NCI-H748 (cell line): ENCODE measurements at regions not wholly inside any gene's neighbourhood (a gene's known extent, or its start where the extent isn't known, plus 50 kb on each side); places are given as distances from the start of the nearest gene placed in this dataset.
A peak's percentile ranks its signal among the peaks of the same experiment; 100 is the strongest.

ENCODE experiments used
- DNase-seq: peaks from one replicate; lab custom pipeline; 2025; ENCODE audit not compliant: unreplicated experiment; lab: John Stamatoyannopoulos, UW

- DNase-seq = no peak
Measured at GRCh38 chr5:170159947-170160346, 54.2 kb downstream of the FOXI1 start.

DNA sequence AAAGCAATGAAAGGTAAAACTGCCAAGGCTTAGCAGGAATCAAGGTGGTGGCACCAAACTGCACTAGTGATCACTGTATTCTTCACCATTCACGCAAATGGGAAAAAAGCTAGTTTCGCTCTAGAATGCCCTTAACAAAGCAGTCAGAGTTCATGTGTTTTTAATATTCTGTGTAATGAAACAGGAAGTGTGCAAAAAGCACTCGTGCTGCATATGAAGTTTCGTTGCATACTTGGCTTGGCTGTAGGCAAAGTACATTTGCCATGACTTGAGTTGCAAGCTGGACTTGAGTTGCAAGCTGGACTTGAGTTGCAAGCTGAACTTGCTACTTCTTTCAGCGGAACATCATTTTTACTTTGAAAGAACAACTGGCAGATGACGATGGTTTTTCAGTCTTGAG lies 55.4 kb downstream of the FOXI1 start:
- no peak for DNase-seq

- DNase-seq = no peak
Measured at GRCh38 chr5:170162631-170163321, 57.1 kb downstream of the FOXI1 start.

DNA sequence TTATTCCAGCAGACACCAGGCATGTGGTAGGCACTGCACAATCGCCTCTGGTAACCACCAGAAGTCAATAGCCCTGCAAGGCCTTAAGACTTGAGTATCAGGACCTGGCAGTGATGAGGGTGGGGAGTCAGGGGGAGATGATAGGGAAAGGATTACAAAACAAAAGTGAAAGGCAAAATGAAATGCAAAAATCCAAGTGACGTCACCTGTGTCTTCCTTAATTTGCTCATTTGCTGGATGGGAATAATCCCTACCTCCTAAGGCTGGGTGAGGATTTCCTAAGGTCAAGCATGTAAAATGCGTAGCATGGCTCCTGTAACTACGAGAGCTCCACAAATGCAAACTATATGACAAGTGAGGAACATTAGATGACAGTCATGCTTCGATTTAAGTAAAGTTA lies 58.4 kb downstream of the FOXI1 start:
- DNase-seq = no peak

DNA sequence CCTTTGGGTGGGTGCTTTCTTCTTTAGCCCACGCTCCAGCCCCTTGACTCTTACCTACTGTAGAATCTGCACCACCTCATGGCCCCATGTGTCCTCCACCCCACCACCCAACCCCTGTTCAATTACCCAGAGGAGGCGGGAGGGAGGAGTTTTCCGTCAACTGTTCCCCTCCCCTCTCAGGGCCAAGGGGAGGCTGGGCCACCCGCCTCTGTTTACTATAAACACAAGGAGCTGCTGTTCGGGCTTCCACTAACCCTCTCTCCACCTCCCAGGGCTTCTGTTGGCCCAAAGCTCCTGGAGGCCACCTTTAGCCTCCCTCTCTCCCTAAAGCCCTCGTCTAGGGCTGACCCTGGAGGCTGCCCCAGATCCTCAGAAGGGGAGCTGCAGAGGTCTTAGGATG lies 59.2 kb downstream of the FOXI1 start:
- DNase-seq = no peak

DNA sequence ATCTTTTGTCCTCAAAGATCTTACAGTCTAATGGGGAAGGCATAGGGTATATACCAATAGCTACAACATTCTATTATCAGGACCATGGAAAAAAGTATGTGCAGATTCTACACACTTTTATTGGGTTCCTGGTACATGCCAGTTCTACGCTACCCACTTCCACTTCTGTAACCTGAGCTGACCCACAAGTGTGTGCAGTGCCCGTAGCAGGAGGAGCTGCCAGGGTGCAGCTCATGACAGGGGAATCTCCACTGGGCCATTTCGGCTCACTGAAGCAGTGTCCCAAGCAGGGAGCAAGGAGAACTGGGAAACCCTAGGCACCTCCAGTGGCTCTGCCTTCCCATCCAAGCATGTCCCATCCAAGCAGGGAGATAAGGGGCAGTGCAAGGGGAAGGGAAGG lies 60.4 kb downstream of the FOXI1 start:
- no peak for DNase-seq

DNA sequence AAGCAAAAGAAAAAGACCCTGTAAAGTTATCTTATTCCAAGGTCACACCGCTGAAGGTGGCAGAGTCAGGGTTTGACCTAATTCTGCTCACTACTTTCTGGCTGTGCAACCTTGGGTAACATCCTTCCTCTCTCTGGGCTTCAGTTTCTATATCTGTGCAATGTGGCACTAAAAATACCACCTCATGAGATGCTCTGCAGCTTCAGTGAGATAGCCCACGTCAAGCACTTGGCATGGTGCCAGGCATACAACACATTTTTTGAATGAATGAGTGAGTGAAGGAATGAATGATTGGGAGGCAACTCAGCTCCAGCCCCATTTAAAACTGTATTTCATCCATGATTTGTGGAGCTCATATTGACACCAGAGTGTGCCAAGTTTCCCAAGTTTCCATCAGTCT lies 62.3 kb downstream of the FOXI1 start:
- DNase-seq = no peak

DNA sequence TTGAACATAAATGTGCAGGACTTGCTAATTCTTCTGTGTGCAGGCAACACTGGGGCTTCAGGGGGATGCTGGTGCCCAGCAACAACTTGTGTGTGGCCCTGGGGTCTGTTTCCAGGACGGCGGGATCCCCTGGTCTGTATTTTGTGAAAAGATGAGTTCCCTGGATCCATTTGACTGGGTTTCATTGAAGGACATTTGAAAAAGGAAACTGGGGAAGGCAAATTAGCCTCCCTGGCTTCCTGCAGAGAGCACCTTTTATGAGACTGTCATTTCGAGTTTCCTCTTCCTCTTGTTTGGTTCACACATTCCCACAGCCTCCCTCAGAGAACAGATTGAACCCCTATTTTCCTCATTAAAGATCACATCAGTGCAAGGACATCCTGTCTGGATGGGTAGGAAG lies 63.1 kb downstream of the FOXI1 start:
- DNase-seq = no peak

- no peak for DNase-seq
Measured at GRCh38 chr5:170169996-170170395, 62.8 kb upstream of the C5orf58 start.

DNA sequence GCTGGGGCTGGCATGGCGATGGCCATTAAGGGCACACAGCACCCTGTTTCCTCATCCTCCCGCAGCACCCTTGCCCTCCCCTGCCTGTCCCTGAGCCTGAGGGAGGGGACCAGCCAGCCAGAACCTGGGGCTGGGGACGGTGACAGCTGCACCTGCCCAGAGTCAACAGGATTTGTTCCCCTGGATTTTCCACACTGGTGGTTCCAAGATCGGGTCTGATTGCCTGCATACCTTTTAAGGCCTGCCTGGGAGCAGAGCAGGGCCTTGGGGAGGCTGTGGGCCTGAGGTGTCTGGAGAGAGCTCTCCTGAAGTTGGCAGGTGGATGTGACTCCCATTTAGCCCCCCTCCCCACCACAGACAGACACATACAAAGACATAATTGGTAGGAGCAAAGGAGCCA lies 61.0 kb upstream of the C5orf58 start:
- no peak for DNase-seq

- DNase-seq = no peak
Measured at GRCh38 chr5:170173227-170173626, 59.6 kb upstream of the C5orf58 start.

DNA sequence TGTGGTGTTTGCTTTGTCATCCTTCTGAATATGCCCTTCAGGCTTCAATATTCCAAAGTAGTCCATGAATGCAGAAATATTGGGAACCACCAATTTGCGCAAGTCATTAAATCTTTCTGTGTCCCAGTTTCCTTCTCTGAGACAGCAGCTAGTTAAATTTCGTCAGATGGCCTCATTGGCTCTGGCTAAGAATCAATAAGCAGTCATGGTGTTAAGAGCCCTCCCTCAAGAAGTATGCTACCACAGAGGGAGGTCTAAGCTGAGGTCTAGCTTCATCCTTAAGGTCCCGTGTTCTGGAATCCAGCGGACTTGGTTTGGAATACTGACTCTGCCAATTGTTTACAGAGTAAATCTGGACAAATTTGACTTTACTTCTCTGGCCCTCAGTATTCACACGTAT lies 59.1 kb upstream of the C5orf58 start:
- DNase-seq = no peak

- DNase-seq = peak; percentile 46
Measured at GRCh38 chr5:170176916-170177315, 55.9 kb upstream of the C5orf58 start.

GRCh38 chr5:170178814-170179213 lies 54.0 kb upstream of the C5orf58 start:
- DNase-seq = no peak

- DNase-seq = no peak
Measured at GRCh38 chr5:170179626-170180025, 53.2 kb upstream of the C5orf58 start.

DNA sequence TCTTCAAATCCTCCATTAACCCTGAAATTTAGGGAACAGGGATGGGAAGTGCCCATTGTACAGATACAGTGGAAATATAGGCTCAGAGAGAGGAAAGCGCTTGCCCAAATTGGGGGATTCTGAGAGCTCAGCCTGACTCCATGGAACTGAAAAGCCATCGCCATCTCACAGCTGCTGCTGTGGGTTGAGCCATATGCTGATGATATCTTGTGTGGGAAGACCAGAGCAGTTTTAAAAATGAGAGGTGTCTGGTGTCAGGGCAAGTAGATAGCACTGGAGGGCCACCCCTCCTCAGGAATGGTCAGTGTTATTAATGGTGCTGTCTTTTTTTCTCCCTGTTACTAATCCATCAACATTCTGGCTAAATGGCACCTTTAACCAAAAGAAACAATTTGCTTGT lies 50.9 kb upstream of the C5orf58 start:
- DNase-seq = no peak

GRCh38 chr5:170182491-170182890 lies 50.3 kb upstream of the C5orf58 start:
- DNase-seq = no peak
